HG02852 (cell line): ENCODE measurements at regions not wholly inside any gene's neighbourhood (a gene's known extent, or its start where the extent isn't known, plus 50 kb on each side); places are given as distances from the start of the nearest gene placed in this dataset.

Experiments used
- ATAC-seq: cut with Tn5 transposase; IDR thresholded peaks from one replicate; pipeline ENCODE4 v1.9.1; 2021; ENCODE audit warnings: mild to moderate bottlenecking, moderate library complexity; ENCODE audit not compliant: unreplicated experiment

GRCh38 chr6:23097566-23097965 is 528.2 kb downstream of the HDGFL1 start:
- no peak for ATAC-seq

- ATAC-seq, result no peak
Observed at GRCh38 chr6:23106951-23107350, 537.6 kb downstream of the HDGFL1 start.

GRCh38 chr6:23111984-23112383 is 542.6 kb downstream of the HDGFL1 start:
- no peak for ATAC-seq

GRCh38 chr6:23114812-23115504 is 545.6 kb downstream of the HDGFL1 start:
- ATAC-seq, result no peak

GRCh38 chr6:23137611-23138010 is 568.2 kb downstream of the HDGFL1 start:
- ATAC-seq, result no peak

- no peak for ATAC-seq
Observed at GRCh38 chr6:23140871-23141270, 571.5 kb downstream of the HDGFL1 start.

GRCh38 chr6:23145781-23146180 is 576.4 kb downstream of the HDGFL1 start:
- ATAC-seq, result no peak

- no peak for ATAC-seq
Observed at GRCh38 chr6:23154159-23154558, 584.8 kb downstream of the HDGFL1 start.

GRCh38 chr6:23170049-23170448 is 600.7 kb downstream of the HDGFL1 start:
- ATAC-seq, result no peak

GRCh38 chr6:23173234-23173633 is 603.9 kb downstream of the HDGFL1 start:
- ATAC-seq, result no peak

- no peak for ATAC-seq
Observed at GRCh38 chr6:23174781-23175361, 605.5 kb downstream of the HDGFL1 start.

- no peak for ATAC-seq
Observed at GRCh38 chr6:23175391-23175790, 606.0 kb downstream of the HDGFL1 start.

GRCh38 chr6:23176471-23176870 is 607.1 kb downstream of the HDGFL1 start:
- ATAC-seq, result no peak

- no peak for ATAC-seq
Observed at GRCh38 chr6:23176883-23177282, 607.5 kb downstream of the HDGFL1 start.

GRCh38 chr6:23177806-23178205 is 608.4 kb downstream of the HDGFL1 start:
- no peak for ATAC-seq

- no peak for ATAC-seq
Observed at GRCh38 chr6:23179994-23180393, 610.6 kb downstream of the HDGFL1 start.

- no peak for ATAC-seq
Observed at GRCh38 chr6:23180504-23181293, 611.3 kb downstream of the HDGFL1 start.

GRCh38 chr6:23181356-23182110 is 612.2 kb downstream of the HDGFL1 start:
- no peak for ATAC-seq

- no peak for ATAC-seq
Observed at GRCh38 chr6:23183846-23184245, 614.5 kb downstream of the HDGFL1 start.

- no peak for ATAC-seq
Observed at GRCh38 chr6:23184351-23184750, 615.0 kb downstream of the HDGFL1 start.

- ATAC-seq, result no peak
Observed at GRCh38 chr6:23195487-23195886, 626.1 kb downstream of the HDGFL1 start.
